DND-41 (cell line): ENCODE measurements at regions not wholly inside any gene's neighbourhood (a gene's known extent, or its start where the extent isn't known, plus 50 kb on each side); places are given as distances from the start of the nearest gene placed in this dataset.
A peak's percentile ranks its signal among the peaks of the same experiment; 100 is the strongest.

ENCODE experiments used
- ATAC-seq: fragments of 200-7000 bp; cut with Tn5 transposase; 3 replicates; pipeline ENCODE4 v1.9.1; 2021; ENCODE audit warnings: low read depth; ENCODE audit not compliant: insufficient read depth
- DNase-seq: peaks from one replicate; pipeline ENCODE4 v3.0.0-alpha.2; 2020
- H2AFZ ChIP-seq: 2 replicates; pipeline ENCODE4 v1.6.0; 2012; ENCODE audit warnings: low read depth, low read length
- H3K27ac ChIP-seq: 2 replicates; pipeline ENCODE4 v1.5.1; 2012; ENCODE audit warnings: low read length, inconsistent platforms
- H3K27me3 ChIP-seq: fragments of 200-600 bp; sonication (generic); 2 replicates; pipeline ENCODE4 v1.6.0; 2012; ENCODE audit warnings: low read length, mild to moderate bottlenecking, inconsistent platforms; ENCODE audit not compliant: insufficient read depth, poor library complexity
- H3K36me3 ChIP-seq: 2 replicates; pipeline ENCODE4 v1.5.1; 2012; ENCODE audit warnings: low read length, inconsistent platforms; ENCODE audit not compliant: insufficient read depth
- H3K4me1 ChIP-seq: 2 replicates; pipeline ENCODE4 v1.5.1; 2012; ENCODE audit warnings: mild to moderate bottlenecking, low read length; ENCODE audit not compliant: insufficient read depth
- H3K4me2 ChIP-seq: 2 replicates; pipeline ENCODE4 v1.6.0; 2012; ENCODE audit warnings: mild to moderate bottlenecking, moderate library complexity, low read length, inconsistent platforms; ENCODE audit not compliant: insufficient read depth
- H3K4me3 ChIP-seq, 2 experiments: fragments of 200-600 bp in 1 of 2; shearing (Covaris generic) in 1 of 2; 2 replicates each; pipeline ENCODE4 v1.5.1; 2012 to 2016; ENCODE audit warnings: inconsistent platforms in 2 of 2, low read length in 2 of 2, mild to moderate bottlenecking in 2 of 2, low read depth in 1 of 2, moderate library complexity in 1 of 2
- H3K79me2 ChIP-seq: 2 replicates; pipeline ENCODE4 v1.6.0; 2012; ENCODE audit warnings: low read length, inconsistent platforms; ENCODE audit not compliant: insufficient read depth
- H3K9ac ChIP-seq: 2 replicates; pipeline ENCODE4 v1.6.0; 2012; ENCODE audit warnings: low read depth, mild to moderate bottlenecking, inconsistent platforms, low read length, moderate library complexity
- H3K9me3 ChIP-seq: 2 replicates; pipeline ENCODE4 v1.5.1; 2012; ENCODE audit warnings: low read length, moderate library complexity, mild to moderate bottlenecking, inconsistent platforms; ENCODE audit not compliant: insufficient read depth, severe bottlenecking
- H4K20me1 ChIP-seq: 2 replicates; pipeline ENCODE4 v1.6.0; 2012; ENCODE audit warnings: low read length; ENCODE audit not compliant: insufficient read depth
- EZH2 ChIP-seq: IDR thresholded peaks from 3 replicates; pipeline ENCODE4 v1.6.1; 2012; ENCODE audit warnings: borderline replicate concordance, low read depth, mild to moderate bottlenecking, moderate library complexity, low read length, inconsistent platforms; ENCODE audit not compliant: severe bottlenecking
- TF ChIP-seq, protein P1 (sequence below): IDR thresholded peaks from 2 replicates; pipeline ENCODE4 v1.5.1; 2012; ENCODE audit warnings: borderline replicate concordance, low read length, moderate library complexity, mild to moderate bottlenecking; ENCODE audit not compliant: poor library complexity, severe bottlenecking; ENCODE audit errors: extremely low read depth

DNA sequence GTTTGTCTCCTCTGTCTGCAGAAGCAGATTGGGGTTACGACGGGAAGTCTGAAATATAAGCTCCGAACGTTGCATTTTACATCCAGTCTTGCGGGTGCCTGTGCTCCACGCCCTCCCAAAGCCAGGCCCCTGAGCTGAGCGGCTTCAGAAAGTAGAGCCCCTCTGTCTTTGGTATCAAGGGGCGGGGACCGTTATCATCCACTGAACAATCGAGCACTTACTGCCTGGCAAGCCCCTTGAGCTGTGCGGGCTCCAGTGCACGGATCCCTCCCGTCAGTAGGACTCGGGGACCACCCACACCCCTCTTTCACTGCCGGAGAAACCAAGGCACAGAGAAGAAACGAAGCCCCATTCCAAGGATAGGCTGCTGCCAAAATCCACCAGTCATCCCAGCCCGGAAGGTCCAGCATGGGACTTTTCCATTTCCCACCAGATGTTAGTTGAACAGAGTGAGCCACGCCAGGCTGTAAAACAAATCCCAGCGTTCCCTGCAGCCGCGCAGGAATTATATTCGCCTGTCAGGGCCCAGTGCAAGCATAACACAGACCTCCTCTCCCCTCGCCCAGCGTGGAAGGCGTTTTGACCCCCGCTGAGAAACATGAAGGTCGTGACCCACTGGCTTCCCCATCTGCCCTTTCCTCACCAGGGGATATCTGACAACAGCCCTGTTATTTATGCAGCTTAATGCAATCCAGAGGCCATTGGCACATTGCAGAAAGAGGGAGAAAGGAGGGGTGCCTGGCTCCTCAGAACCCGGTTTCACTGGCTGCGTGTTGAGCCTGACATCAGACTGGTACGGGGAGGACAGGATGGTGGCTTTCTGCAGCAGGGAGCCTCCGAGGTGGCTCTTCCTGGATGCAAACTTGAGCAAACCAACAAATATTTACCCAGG, 212.2 kb upstream of the FOXF1 start:
- Histone ChIP-seq H2AFZ (no peak overlapping the region), H3K4me1 (no peaks in the 10 kb centered on the region), H3K27ac (no peak overlapping the region), H3K36me3 (no peaks in the 10 kb centered on the region), H3K4me3 (no peak overlapping the region), H3K79me2 (no peaks in the 10 kb centered on the region), H3K9me3 (no peaks in the 10 kb centered on the region), H3K27me3 (peaks cover 41% of the 10 kb centered on the region), H3K9ac (no peak overlapping the region), H3K4me2 (no peak overlapping the region), H4K20me1 (no peaks in the 10 kb centered on the region; the same call in 1 of the 2 replicates)
- no peak for DNase-seq
- TF ChIP-seq EZH2: no peak
- TF ChIP-seq, protein P1, sequence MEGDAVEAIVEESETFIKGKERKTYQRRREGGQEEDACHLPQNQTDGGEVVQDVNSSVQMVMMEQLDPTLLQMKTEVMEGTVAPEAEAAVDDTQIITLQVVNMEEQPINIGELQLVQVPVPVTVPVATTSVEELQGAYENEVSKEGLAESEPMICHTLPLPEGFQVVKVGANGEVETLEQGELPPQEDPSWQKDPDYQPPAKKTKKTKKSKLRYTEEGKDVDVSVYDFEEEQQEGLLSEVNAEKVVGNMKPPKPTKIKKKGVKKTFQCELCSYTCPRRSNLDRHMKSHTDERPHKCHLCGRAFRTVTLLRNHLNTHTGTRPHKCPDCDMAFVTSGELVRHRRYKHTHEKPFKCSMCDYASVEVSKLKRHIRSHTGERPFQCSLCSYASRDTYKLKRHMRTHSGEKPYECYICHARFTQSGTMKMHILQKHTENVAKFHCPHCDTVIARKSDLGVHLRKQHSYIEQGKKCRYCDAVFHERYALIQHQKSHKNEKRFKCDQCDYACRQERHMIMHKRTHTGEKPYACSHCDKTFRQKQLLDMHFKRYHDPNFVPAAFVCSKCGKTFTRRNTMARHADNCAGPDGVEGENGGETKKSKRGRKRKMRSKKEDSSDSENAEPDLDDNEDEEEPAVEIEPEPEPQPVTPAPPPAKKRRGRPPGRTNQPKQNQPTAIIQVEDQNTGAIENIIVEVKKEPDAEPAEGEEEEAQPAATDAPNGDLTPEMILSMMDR: no peak
- ATAC-seq: no peak

DNA sequence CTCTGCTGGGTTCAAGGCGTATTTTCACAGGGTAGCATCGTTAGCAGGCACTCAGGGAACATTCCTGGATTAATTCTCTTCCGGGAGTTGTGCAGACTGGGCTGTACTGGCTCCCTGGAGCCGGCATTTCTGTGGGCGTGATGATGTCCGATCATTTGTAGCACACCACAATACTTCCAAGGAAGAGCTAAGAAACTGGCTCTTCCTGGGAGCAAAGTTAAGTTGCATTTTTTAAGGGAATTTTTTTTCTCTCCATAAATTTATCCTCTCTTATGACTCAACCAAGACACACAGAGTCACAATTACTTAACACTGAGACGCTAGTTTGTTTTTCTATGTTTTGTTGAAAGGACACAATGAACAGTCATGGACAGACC, 211.6 kb upstream of the FOXF1 start:
- H3K36me3 ChIP-seq: no peaks in the 10 kb centered on the region
- no peak overlapping the region for H3K27ac ChIP-seq
- no peaks in the 10 kb centered on the region; the same call in 1 of the 2 replicates for H4K20me1 ChIP-seq
- H3K9me3 ChIP-seq: no peaks in the 10 kb centered on the region
- H3K27me3 ChIP-seq: peaks cover 41% of the 10 kb centered on the region
- no peak for DNase-seq
- no peak for TF ChIP-seq EZH2
- TF ChIP-seq, protein P1: no peak
- no peak overlapping the region for H2AFZ ChIP-seq
- no peak for ATAC-seq
- H3K79me2 ChIP-seq: no peaks in the 10 kb centered on the region
- no peak overlapping the region for H3K9ac ChIP-seq
- no peaks in the 10 kb centered on the region for H3K4me1 ChIP-seq
- no peak overlapping the region for H3K4me2 ChIP-seq
- no peak overlapping the region for H3K4me3 ChIP-seq

DNA sequence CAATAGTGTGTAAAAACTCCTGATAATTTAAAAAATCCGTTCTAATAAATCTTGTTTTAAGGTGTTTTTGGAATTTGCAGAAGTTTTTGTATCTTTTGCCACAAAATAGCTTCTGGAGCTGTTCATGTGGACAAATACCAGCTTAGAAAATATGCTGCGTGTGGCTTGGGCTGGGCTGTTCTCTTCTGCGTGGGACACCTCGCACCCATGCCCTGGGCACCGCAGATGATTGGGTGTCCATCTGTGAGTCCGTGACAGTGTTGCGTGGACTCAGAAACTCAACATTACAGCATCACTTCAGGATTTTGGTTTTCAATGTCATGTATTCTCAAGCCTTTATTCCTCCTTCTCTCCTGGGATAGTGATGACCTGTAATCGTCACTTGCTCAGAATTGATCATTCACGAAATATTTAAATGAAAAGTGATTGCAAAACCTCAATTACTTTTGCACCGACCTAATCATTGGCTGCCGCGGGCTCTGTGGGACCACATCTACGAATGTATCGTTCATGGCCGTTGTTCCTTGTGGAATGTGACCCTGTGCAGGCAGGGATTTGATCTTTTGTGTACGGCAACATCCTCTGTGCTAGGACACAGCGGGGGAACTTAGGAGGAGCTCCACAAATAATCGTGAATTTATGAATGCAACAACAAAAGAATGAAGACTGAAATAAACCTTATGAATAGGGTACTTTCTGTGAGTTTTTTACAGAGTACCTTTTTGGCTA, 210.3 kb upstream of the FOXF1 start:
- Histone ChIP-seq H3K4me1 (no peaks in the 10 kb centered on the region), H3K36me3 (no peaks in the 10 kb centered on the region), H2AFZ (no peak overlapping the region), H3K9ac (no peak overlapping the region), H3K4me2 (no peak overlapping the region), H3K4me3 (no peak overlapping the region), H3K27me3 (peaks cover 41% of the 10 kb centered on the region), H4K20me1 (no peaks in the 10 kb centered on the region; the same call in 1 of the 2 replicates), H3K79me2 (no peaks in the 10 kb centered on the region), H3K9me3 (no peaks in the 10 kb centered on the region), H3K27ac (no peak overlapping the region)
- ATAC-seq (no peak), DNase-seq (no peak)
- TF ChIP-seq, protein P1: no peak
- peak; percentile 71 for TF ChIP-seq EZH2
